Neural progenitor cell (in vitro differentiated cells): ENCODE measurements at regions not wholly inside any gene's neighbourhood (a gene's known extent, or its start where the extent isn't known, plus 50 kb on each side); places are given as distances from the start of the nearest gene placed in this dataset.

ENCODE experiments used
- DNase-seq: peaks from one replicate; pipeline ENCODE4 v3.0.0-alpha.2; 2016; ENCODE audit warnings: low spot score
- H2AFZ ChIP-seq: fragments of 200-600 bp; sonication (generic); replicated peaks from 2 replicates; pipeline ENCODE4 v1.6.1; 2016; ENCODE audit warnings: antibody characterized with exemption
- H3F3A ChIP-seq: fragments of 200-600 bp; sonication (generic); 2 replicates; pipeline ENCODE4 v1.6.1; 2016; ENCODE audit warnings: antibody characterized with exemption, low read depth
- H3K27ac ChIP-seq: fragments of 200-600 bp; sonication (generic); 2 replicates; pipeline ENCODE4 v1.5.1; 2016; ENCODE audit warnings: mild to moderate bottlenecking
- H3K27me3 ChIP-seq: fragments of 200-600 bp; sonication (generic); 2 replicates; pipeline ENCODE4 v1.6.1; 2016; ENCODE audit warnings: mild to moderate bottlenecking, moderate library complexity
- H3K36me3 ChIP-seq: fragments of 200-600 bp; sonication (generic); 2 replicates; pipeline ENCODE4 v1.5.1; 2016
- H3K4me1 ChIP-seq: fragments of 200-600 bp; sonication (generic); 2 replicates; pipeline ENCODE4 v1.6.1; 2016; ENCODE audit warnings: mixed run types
- H3K4me2 ChIP-seq: fragments of 200-600 bp; sonication (generic); 2 replicates; pipeline ENCODE4 v1.6.1; 2016
- H3K4me3 ChIP-seq: fragments of 200-600 bp; sonication (generic); 2 replicates; pipeline ENCODE4 v1.5.1; 2016
- H3K79me2 ChIP-seq: fragments of 200-600 bp; sonication (generic); 2 replicates; pipeline ENCODE4 v1.6.1; 2016; ENCODE audit warnings: low read depth
- H3K9ac ChIP-seq: fragments of 200-600 bp; sonication (generic); 2 replicates; pipeline ENCODE4 v1.6.1; 2016
- H3K9me3 ChIP-seq: fragments of 200-600 bp; sonication (generic); 2 replicates; pipeline ENCODE4 v1.5.1; 2016; ENCODE audit warnings: low read depth
- H4K20me1 ChIP-seq: fragments of 200-600 bp; sonication (generic); 2 replicates; pipeline ENCODE4 v1.6.1; 2016; ENCODE audit warnings: low read depth
- H3K27ac Mint-ChIP-seq: 3 replicates; pipeline ENCODE4 v1.8.0; 2021; ENCODE audit warnings: mixed read lengths
- H3K27me3 Mint-ChIP-seq: 2 replicates; pipeline ENCODE4 v1.8.0; 2022; ENCODE audit warnings: low read depth, mild to moderate bottlenecking, inconsistent platforms, moderate library complexity, mixed read lengths; ENCODE audit not compliant: insufficient read depth
- H3K36me3 Mint-ChIP-seq: 3 replicates; pipeline ENCODE4 v1.8.0; 2021; ENCODE audit warnings: mixed read lengths
- H3K4me1 Mint-ChIP-seq: 3 replicates; pipeline ENCODE4 v1.8.0; 2021; ENCODE audit warnings: mixed read lengths
- H3K4me3 Mint-ChIP-seq: 3 replicates; pipeline ENCODE4 v1.8.0; 2021; ENCODE audit warnings: mild to moderate bottlenecking, moderate library complexity, mixed read lengths
- H3K9me3 Mint-ChIP-seq: 3 replicates; pipeline ENCODE4 v1.8.0; 2020; ENCODE audit warnings: mixed read lengths
- EZH2 ChIP-seq: fragments of 200-600 bp; sonication (generic); IDR thresholded peaks from 2 replicates; pipeline ENCODE4 v1.6.1; 2017; ENCODE audit warnings: antibody characterized with exemption, mild to moderate bottlenecking, moderate library complexity
- EZH2phosphoT487 ChIP-seq: fragments of 200-600 bp; sonication (generic); IDR thresholded peaks from 2 replicates; pipeline ENCODE4 v1.6.1; 2017; ENCODE audit warnings: antibody characterized with exemption
- TF ChIP-seq, protein P1 (sequence below): fragments of 200-600 bp; sonication (generic); IDR thresholded peaks from 2 replicates; pipeline ENCODE4 v1.5.1; 2017; ENCODE audit warnings: antibody characterized with exemption, mild to moderate bottlenecking

DNA sequence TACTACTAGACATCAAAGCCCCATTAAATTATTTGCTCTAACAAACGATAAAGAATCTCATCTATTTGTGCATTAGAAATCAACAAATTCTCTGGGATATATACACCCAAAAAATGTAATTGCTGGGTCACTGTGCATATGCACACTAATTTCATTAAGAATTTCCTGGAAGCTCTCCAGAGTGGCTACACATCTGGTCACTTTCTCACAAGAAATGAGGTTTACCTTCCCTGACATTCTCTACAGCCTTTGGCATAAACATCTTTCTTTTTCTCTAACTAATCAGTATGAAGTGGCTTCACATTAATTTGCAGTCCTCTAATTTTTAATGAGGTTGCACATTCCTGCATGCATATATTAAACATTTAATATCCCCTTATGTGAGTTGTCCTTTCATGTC lies 150.8 kb upstream of the ANO5 start:
- Histone ChIP-seq H3K79me2 (no peaks in the 10 kb centered on the region), H2AFZ (peak overlapping the region; percentile 32), H3K9me3 (no peaks in the 10 kb centered on the region), H3K4me3 (no peak overlapping the region), H3K27ac (no peak overlapping the region), H4K20me1 (no peaks in the 10 kb centered on the region), H3K27me3 (no peaks in the 10 kb centered on the region), H3K4me2 (no peak overlapping the region), H3K9ac (no peak overlapping the region), H3K4me1 (peaks cover 3% of the 10 kb centered on the region), H3K36me3 (no peaks in the 10 kb centered on the region), H3F3A (no peaks in the 10 kb centered on the region)
- DNase-seq: no peak
- Mint-ChIP-seq H3K27ac (no peak overlapping the region), H3K9me3 (no peaks in the 10 kb centered on the region), H3K4me3 (no peak overlapping the region), H3K4me1 (no peaks in the 10 kb centered on the region), H3K36me3 (no peaks in the 10 kb centered on the region), H3K27me3 (no peaks in the 10 kb centered on the region)
- TF ChIP-seq EZH2: no peak
- TF ChIP-seq EZH2phosphoT487: no peak
- TF ChIP-seq, protein P1, sequence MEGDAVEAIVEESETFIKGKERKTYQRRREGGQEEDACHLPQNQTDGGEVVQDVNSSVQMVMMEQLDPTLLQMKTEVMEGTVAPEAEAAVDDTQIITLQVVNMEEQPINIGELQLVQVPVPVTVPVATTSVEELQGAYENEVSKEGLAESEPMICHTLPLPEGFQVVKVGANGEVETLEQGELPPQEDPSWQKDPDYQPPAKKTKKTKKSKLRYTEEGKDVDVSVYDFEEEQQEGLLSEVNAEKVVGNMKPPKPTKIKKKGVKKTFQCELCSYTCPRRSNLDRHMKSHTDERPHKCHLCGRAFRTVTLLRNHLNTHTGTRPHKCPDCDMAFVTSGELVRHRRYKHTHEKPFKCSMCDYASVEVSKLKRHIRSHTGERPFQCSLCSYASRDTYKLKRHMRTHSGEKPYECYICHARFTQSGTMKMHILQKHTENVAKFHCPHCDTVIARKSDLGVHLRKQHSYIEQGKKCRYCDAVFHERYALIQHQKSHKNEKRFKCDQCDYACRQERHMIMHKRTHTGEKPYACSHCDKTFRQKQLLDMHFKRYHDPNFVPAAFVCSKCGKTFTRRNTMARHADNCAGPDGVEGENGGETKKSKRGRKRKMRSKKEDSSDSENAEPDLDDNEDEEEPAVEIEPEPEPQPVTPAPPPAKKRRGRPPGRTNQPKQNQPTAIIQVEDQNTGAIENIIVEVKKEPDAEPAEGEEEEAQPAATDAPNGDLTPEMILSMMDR: no peak

DNA sequence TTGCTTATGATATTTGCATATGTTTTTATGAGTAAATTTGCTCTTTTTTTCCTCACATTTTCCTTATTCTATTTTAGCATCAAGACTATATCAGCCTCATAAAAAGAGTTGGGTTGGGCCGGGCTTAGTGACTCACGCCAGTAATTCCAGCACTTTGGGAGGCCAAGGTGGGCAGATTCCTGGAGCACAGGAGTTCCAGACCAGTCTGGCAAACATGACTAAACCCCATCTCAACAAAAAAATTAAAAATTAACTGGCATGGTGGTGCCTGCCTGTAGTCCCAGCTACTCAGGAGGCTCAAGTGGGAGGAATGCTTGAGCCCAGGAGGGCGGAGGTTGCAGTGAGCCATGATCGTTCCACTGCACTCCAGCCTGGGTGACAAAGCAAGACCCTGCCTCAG lies 148.8 kb upstream of the ANO5 start:
- H2AFZ ChIP-seq: no peak overlapping the region
- no peaks in the 10 kb centered on the region for H3K27me3 ChIP-seq
- Mint-ChIP-seq H3K9me3 (no peaks in the 10 kb centered on the region), H3K4me1 (no peaks in the 10 kb centered on the region), H3K36me3 (no peaks in the 10 kb centered on the region), H3K27ac (no peak overlapping the region), H3K27me3 (no peaks in the 10 kb centered on the region), H3K4me3 (no peak overlapping the region)
- no peak overlapping the region for H3K9ac ChIP-seq
- H3K4me1 ChIP-seq: peaks cover 3% of the 10 kb centered on the region
- TF ChIP-seq EZH2phosphoT487 (no peak), EZH2 (no peak)
- TF ChIP-seq, protein P1: no peak
- H3K9me3 ChIP-seq: no peaks in the 10 kb centered on the region
- H3K4me2 ChIP-seq: no peak overlapping the region
- no peaks in the 10 kb centered on the region for H3K79me2 ChIP-seq
- no peak overlapping the region for H3K27ac ChIP-seq
- H3F3A ChIP-seq: no peaks in the 10 kb centered on the region
- DNase-seq: no peak
- no peak overlapping the region for H3K4me3 ChIP-seq
- H3K36me3 ChIP-seq: no peaks in the 10 kb centered on the region
- no peaks in the 10 kb centered on the region for H4K20me1 ChIP-seq

- Histone ChIP-seq H3K9me3 (no peaks in the 10 kb centered on the region), H3K4me3 (no peak overlapping the region), H3K36me3 (no peaks in the 10 kb centered on the region), H3K27me3 (no peaks in the 10 kb centered on the region), H2AFZ (peak overlapping the region; percentile 51), H3K9ac (no peak overlapping the region), H4K20me1 (no peaks in the 10 kb centered on the region), H3K4me1 (peaks cover 3% of the 10 kb centered on the region), H3F3A (no peaks in the 10 kb centered on the region), H3K27ac (no peak overlapping the region), H3K4me2 (no peak overlapping the region), H3K79me2 (no peaks in the 10 kb centered on the region)
- DNase-seq: no peak
- Mint-ChIP-seq H3K4me1 (no peaks in the 10 kb centered on the region), H3K27me3 (no peaks in the 10 kb centered on the region), H3K9me3 (peaks cover 4% of the 10 kb centered on the region), H3K36me3 (no peaks in the 10 kb centered on the region), H3K27ac (no peak overlapping the region), H3K4me3 (no peak overlapping the region)
- TF ChIP-seq, protein P1: no peak
- no peak for TF ChIP-seq EZH2
These were observed 143.6 kb upstream of the ANO5 start for GRCh38 chr11:22049276-22049675.

DNA sequence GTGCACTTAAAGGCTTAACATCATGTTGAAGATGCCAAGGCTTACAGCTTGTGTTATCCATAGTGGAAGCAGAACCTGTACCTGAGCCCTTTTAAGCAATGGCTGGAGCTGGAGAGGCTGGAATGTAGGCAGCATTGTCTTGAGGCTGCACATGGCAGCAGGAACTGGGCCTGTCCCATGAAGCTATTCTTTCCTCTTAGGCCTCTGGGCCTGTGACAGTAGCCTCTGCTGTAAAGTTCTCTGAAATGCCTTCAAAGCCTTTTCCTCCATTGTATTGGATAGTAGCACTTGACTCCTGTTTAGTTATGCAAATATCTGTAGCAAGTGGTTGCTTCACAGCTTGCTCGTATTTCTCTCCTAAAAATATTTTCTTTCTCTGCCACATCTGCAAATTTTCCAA lies 127.4 kb upstream of the ANO5 start:
- Histone ChIP-seq H3K4me2 (no peak overlapping the region), H3K9ac (no peak overlapping the region), H2AFZ (no peak overlapping the region), H3K36me3 (no peaks in the 10 kb centered on the region), H3K4me3 (no peak overlapping the region), H3K9me3 (no peaks in the 10 kb centered on the region), H3K27ac (no peak overlapping the region), H3K4me1 (no peaks in the 10 kb centered on the region), H3K79me2 (no peaks in the 10 kb centered on the region), H4K20me1 (no peaks in the 10 kb centered on the region), H3F3A (no peaks in the 10 kb centered on the region), H3K27me3 (no peaks in the 10 kb centered on the region)
- no peaks in the 10 kb centered on the region for H3K36me3 Mint-ChIP-seq
- no peak overlapping the region for H3K4me3 Mint-ChIP-seq
- H3K27ac Mint-ChIP-seq: no peak overlapping the region
- TF ChIP-seq, protein P1: no peak
- no peak for TF ChIP-seq EZH2phosphoT487
- TF ChIP-seq EZH2: no peak
- H3K9me3 Mint-ChIP-seq: peaks cover 7% of the 10 kb centered on the region
- H3K27me3 Mint-ChIP-seq: peaks cover 2% of the 10 kb centered on the region
- no peaks in the 10 kb centered on the region for H3K4me1 Mint-ChIP-seq
- no peak for DNase-seq
